Stimulated activated CD8-positive, alpha-beta memory T cell treated with anti-CD3 and anti-CD28 coated beads, Interleukin-7, amount 100 ng/mL, for 48 hours (primary cell): ENCODE measurements at regions not wholly inside any gene's neighbourhood (a gene's known extent, or its start where the extent isn't known, plus 50 kb on each side); places are given as distances from the start of the nearest gene placed in this dataset.
"Not testable (repeated sequence)": the region's sequence is repeated elsewhere in the genome, so short reads cannot be mapped to it uniquely, and the experiment has no call there.

Source experiments
- DNase-seq, 2 donors: peaks; one replicate each; pipeline ENCODE4 v3.0.0-alpha.2; 2020; ENCODE audit warnings: low read depth in 1 of 2; ENCODE audit errors: extremely low read depth in 1 of 2

DNA sequence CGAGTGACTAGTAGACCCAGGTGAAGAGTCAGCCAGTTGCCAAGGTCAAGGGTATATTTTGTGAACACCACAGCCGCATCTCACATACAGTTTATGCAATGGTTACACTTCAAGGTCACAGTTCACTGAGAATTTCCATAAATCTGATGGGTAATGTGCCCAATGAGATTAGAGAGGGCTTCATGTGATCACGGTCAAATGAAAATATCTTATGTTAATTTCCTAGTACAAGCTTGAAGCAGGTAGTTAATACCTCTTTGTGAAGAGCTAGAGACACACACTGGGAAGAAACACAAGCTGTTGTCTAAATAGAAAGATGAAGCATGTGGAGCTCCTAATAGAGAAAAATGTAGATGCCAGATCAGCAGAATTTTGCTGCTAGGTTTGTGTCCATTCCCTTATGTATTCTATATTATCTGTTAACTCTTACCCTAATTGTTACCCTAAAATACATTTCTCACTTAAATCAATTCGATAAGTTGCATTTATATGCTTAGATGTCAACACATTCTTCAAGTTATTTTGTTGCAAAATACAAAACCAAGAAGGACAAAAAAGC is 136.0 kb downstream of the NR2F2 start:
- no peak for DNase-seq

DNA sequence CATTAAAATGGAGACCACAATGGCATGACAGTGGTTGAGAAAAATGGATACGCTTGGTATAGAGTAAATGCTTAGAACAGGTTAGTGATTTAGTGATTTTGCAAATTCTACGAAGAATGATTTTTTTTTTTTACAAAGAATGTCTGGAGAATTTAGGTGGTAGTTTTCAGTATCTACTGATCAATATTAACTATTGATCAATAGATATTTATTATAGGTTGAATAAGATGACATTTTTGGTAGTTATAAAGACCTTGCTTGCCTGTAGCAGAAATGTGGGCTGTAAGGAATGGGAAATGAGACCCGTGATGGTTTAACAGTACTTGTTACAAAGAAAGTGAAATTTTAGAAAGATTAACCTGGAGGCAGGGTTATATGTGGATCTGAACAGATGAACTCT is 137.5 kb downstream of the NR2F2 start:
- DNase-seq: no peak

DNA sequence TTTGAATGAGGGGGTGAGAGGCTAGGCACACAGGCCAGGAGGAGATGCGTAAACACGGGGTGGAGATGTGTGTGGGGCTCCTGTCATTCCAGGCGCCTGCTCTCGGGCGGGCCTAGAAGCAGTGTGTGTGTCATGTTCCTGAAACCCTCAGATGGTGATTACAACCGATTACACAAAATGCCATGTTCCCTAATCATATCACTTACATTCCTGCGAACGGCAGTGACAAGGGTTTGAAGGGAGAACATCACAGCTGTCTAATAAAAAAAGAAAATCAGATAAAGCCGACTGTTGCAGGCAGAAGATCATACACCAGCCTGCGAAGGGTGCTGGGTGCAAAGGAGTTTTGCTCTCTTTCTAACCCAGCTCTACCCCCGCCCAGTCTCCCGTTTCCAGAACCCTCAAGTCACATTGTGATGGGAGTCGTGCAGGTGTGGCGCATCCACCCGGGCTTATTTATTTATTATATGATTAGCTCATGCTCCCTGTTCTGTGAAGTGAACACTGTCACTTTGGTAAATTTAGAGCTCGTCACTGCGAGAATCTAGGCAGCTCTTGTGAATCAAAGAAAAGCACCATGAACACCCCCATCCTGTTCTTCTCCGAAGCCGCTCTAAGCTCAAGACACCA is 140.3 kb downstream of the NR2F2 start:
- DNase-seq: no peak

DNA sequence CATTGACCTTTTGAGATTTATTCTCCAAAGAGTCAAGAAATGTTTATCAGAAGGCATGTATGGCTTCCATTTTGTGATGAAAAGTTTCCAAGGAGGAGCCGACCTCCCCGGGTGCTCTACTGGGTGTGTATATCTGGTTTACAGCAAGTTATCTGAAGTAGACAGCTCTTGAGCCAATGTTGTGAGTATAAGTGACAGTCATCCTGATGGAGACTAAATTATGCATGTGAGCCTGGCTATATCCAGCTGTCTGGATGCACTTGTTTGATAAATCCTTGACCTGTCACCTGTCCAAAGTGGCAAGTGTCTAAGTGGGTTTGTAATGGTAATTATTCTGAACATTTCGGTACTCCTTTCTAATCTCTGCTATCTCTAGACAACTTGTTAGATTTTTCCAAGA is 142.2 kb downstream of the NR2F2 start:
- DNase-seq: no peak

DNA sequence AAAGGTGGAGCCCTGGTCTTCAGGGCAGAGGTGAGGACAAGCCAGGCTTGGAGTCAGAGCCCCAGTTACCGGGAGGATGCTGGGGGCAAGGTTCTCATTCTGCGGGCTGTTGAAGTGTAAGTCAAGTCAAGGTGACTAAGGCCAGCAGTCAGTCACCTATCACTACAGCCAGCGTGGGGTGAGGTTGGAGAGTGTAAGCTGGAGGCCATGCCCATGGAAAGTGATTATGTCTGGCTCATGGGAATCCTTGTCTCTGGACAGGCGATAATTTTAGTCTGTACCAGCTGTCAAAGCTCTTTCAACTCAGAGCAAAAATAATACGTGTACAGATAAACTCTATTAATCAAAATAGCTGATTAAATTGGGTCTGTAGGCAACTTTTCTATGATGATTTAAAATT is 143.1 kb downstream of the NR2F2 start:
- DNase-seq: no peak

DNA sequence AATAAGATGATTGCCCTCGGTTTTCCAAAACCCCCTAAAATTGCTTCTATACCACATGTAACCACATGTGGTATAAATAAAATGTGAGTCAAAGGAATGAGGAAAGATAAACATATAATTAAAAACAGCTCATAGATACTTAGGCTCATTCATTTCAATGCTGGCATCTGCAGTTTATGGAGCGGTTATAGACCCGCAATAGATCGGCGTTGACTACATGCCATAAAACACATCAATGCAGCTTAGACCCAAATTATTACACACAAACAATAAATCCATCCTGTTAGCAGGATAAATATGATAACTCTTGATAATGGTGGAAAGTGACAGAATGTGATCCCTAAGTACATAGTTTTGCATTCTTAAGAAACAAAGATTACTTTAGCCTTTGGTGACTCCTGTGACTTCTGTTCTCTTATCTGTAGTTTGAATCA is 143.7 kb downstream of the NR2F2 start:
- no peak for DNase-seq

DNA sequence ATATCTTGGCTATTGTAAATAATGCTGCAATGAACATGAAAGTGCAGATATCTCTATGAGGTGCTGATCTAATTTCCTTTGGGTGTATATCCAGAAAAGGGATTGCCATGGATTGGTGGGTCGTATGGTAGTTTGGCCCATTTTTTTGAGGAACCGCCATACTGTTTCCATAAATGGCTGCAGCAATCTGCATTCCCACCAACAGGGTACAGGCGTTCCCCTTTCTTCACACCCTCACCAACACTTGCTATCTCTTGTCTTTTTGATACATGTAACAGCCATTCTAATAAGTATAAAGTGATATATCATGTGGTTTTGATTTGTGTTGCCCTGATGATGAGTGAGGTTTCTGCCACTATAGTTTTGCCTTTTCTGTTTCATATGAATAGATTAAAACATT is 146.7 kb downstream of the NR2F2 start:
- DNase-seq: no peak

DNA sequence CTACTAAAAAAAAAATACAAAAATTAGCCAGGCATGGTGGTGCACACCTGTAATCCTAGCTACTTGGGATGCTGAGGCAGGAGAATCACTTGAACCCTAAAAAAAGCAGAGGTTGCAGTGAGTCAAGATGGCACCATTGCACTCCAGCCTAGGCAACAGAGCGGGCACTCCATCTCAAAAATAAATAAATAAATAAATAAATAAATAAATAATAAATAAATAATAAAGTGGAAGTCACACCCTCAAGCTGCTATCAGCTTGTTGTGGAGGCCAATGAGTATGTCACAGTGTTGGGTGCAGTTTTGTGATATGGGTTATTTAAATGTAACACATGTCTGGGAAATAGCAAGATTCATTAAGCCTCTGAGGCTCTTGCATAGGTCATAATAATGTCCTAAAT is 153.9 kb downstream of the NR2F2 start:
- not testable (repeated sequence) for DNase-seq

DNA sequence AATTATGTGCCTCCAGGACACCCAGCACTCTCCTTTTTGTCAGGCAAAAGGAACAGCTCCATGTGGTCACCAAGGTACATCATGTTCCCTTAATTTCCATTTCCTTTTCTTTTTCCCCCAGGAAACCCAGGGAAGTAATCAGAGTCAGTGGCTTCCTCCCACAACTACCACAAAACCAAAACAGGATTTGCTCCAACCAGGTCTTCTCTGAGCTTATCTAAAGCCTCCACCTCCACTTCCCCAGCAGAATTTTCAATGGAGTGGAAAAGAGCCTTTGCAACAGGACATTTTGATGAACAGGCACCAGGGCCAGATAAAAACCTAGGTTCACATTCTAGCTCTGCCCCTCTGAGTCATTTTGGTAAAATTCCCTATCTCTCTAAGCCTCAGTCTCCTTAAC is 154.3 kb downstream of the NR2F2 start:
- no peak for DNase-seq

DNA sequence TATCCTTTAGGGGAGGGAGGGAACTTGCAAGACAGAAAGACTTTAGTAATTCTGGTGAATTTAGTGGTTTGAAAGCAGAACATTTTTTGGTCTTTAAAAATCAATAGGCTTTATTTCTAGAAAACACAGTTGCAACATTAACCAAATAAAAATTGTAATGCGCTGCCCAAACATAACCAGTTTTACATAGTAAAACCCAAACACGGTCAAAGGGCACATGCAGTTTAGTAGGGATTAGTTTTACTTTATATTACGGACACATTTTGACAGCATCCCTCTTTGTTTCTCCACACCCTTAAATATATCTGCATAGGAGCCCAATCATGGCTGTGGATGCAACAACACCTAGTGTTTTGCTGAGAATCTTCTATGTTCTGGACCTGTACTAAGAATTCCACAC is 156.7 kb downstream of the NR2F2 start:
- DNase-seq: no peak

DNA sequence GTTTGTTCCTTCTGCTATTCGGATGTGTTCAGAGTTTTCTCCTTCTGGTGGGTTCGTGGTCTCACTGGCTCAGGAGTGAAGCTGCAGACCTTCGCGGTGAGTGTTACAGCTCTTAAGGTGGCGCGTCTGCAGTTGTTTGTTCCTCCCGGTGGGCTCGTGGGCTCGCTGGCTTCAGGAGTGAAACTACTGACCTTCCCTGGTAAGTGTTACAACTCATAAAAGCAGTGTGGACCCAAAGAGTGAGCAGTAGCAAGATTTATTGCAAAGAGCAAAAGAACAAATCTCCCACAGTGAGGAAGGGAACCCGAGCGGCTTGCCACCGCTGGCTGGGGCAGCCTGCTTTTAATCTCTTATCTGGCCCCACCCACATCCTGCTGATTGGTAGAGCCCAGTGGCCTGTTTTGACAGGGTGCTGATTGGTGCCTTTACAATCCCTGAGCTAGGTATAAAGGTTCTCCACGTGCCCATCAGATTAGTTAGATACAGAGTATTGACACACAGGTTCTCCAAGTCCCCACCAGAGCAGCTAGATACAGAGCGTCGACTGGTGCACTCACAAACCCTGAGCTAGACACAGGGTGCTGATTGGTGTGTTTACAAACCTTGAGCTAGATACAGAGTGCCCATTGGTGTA is 160.7 kb downstream of the NR2F2 start:
- DNase-seq: not testable (repeated sequence)

DNA sequence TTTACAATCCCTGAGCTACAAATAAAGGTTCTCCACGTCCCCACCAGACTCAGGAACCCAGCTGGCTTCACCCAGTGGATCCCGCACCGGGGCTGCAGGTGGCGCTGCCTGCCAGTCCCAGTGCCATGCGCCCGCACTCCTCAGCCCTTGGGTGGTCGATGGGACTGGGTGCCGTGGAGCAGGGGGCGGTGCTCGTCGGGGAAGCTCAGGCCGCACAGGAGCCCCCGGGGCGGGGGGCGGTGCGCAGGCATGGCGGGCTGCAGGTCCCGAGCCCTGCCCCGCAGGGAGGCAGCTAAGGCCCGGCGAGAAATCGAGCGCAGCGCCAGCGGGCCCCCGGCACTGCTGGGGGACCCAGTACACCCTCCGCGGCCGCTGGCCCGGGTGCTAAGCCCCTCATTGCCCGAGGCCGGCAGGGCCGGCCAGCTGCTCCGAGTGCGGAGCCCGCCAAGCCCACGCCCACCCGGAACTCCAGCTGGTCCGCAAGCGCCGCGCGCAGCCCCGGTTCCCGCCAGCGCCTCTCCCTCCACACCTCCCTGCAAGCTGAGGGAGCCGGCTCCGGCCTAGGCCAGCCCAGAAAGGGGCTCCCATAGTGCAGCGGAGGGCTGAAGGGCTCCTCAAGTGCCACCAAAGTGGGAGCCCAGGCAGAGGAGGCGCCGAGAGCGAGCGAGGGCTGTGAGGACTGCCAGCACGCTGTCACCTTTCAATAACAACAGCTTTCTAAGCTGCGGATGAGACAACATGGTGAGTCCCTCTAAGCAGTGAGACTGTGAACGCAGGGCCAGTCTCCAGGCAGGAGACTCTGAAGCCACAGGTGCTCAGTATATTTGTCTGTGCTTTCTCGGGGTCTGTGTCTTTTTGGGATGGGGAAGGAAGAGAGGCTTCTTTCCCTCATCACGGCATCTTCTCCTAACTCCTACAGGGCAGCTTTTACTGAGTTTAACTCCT is 161.5 kb downstream of the NR2F2 start:
- not testable (repeated sequence) for DNase-seq

DNA sequence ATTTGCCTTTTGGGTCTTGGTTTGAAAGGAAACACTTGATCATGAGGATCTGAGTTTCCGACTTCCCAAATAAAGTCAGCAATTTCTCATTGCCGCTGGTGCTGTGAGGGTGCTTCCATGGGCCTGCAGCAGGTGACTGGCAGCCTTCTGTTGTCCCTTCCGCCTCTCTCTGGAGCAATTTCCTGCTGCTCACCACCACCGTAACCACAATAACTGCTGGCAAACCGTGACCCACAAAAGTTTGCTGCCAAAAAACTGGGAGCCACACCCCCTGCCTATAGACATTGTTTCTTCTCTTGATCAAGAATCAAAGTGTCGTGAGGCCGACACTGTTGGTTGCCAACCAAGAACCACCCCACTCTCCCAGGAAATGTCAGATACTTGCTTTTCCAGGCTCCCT is 164.0 kb downstream of the NR2F2 start:
- DNase-seq: no peak

DNA sequence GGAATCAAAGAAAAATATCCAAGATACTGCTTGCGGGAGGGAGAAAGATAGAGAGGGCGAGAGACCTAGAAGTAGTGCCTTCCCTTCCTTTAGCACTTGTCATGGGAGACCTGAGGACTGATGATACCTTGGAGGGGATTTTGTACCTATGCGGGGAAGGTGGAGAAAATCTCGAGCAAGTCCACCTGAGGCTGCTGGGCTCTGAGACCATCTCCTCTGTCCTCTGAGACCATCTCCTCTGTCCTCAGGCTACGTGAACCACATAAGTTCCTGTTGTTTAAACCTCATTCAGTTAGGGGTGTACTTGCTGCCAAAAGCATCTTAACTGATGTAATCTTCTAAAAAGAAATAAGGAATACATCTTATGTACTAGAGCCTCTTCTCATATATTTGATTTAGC is 164.9 kb downstream of the NR2F2 start:
- no peak for DNase-seq

DNA sequence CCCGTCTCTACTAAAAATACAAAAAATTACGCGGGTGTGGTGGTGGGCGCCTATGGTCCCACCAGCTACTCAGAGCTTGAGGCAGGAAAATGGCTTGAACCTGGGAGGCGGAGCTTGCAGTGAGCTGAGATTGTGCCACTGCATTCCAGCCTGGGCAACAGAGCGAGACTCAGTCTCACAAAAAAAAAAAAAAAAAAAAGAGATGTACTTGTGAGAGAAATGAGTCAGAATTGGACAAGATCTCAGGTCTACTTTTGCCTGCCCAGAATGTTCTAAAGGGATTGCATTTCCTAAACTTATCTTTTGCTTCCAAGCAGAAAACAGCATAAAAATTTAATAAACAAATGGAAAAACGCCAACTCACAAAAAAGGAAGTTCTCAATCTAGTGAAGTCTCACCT is 167.5 kb downstream of the NR2F2 start:
- no peak for DNase-seq

DNA sequence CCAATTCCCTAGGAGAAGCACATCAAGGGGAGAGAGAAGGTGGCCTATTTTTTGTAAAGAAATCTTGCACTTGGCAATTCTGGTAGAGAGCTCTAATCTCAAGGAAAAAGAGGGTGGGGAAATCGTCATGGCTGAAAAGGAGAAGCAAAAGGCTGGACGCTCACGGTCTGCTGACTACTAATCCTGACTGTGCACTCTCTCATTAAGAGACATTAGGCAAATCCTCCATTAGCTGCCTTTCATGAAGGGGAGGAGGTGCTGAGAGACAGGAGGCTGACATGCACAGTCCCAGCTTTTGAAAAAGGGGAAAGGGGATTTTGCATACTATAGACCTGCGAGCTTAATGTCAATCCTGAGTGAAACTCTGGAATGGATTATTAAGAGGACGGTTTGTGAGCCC is 170.0 kb downstream of the NR2F2 start:
- no peak for DNase-seq

DNA sequence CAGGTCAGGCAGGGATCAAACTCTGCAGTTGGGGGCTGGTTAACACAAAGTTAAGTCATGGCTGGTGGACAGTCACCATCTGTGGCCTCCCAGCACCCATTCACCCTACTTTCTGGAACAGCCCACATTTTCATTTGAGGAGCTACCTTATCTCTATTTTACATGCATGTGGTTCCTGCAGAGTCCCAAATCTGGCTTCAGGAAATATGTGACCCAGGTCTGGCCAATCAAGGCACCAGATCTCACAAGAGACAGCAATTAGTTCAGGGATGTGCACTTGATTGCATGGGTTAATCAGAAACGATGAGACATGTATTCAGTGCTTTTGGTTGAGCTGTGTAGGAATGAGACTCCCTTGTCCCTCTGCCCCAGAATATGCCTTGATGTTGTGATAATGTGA is 170.9 kb downstream of the NR2F2 start:
- no peak for DNase-seq

DNA sequence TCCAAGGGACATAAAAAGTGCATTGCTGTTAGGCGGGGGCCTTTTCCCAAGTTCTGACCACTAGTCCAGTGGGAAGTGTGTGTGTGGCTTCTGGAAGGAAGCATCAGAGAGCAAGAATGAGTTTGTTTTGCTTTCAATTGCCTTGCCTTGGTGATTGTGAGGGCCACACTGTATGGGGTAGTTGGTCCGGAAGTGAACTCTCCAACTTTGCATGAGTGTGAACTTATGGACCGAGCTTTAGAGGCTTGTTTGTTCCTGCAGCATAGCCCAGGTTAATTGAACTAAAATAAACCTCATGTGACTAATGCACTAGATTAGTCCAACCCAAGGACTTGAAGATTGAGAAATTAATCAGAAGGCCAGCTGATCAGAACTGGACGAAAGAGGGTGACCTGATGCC is 171.7 kb downstream of the NR2F2 start:
- no peak for DNase-seq

DNA sequence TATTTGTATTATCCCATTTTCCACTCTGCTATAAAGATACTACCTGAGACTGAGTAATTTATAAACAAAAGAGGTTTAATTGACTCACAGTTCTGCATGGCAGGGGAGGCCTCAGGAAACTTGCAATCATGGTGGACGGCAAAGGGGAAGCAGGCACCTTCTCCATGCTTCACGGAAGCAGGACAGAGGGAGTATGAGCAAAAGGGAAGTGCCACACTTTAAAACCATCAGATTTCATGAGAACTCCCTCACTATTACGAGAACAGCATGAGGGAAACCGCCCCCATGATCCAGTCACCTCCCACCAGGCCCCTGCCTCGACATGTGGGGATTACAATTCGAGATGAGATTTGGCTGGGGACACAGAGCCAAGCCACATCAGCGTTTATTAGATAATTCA is 172.8 kb downstream of the NR2F2 start:
- DNase-seq: no peak

DNA sequence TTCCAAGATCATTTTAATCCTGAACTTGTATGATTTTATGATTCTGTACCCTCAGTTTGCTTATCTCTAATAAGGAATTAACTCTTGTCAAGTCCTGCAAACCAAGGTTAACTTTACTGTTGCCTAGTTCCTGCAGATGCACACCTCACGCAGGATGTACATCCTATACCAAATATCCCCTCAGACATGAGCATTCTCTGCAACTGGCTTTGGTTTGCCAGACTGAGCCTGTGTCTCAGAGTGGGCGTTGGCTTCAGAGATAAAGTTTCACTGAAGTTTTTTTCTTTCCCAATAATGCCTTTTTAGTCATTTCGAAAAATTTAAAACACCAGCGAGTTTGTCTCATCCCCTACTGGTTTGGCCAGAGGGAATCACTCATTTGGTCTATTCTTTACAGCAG is 173.9 kb downstream of the NR2F2 start:
- DNase-seq: no peak

DNA sequence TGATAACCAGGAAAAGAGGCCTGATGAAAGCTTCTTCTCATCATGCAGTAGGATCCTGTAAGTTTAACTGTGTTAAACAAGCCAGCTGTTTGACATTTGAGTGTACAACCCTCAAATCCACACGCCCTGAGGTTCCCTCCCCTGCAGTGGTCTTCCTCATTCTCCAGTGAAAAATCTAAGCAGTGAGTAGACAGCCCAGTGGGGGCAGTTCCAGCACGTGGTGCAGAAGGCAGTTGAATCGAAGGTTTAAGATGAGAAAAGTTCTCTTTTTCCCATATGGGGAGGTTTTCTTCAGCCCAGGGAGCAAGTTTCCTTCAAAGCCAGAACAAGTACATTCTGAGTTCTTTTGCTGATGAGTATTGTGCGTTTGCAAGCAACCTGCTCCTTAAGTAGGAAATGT is 174.5 kb downstream of the NR2F2 start:
- no peak for DNase-seq
